OCI-LY3 (cell line): ENCODE measurements at regions not wholly inside any gene's neighbourhood (a gene's known extent, or its start where the extent isn't known, plus 50 kb on each side); places are given as distances from the start of the nearest gene placed in this dataset.

Experiments
- H2AFZ ChIP-seq: fragments of 200-600, 300-600 bp; shearing (Covaris generic); 2 replicates; pipeline ENCODE4 v1.6.0; 2014; ENCODE audit warnings: antibody characterized with exemption, low read depth, low read length
- H3K27ac ChIP-seq: fragments of 200-600, 300-600 bp; sonication (generic); 2 replicates; pipeline ENCODE4 v1.5.1; 2014; ENCODE audit warnings: mild to moderate bottlenecking, low read length, moderate library complexity, mixed read lengths
- H3K27me3 ChIP-seq: fragments of 200-600, 300-600 bp; sonication (generic); 2 replicates; pipeline ENCODE4 v1.6.1; 2014; ENCODE audit warnings: low read depth, low read length, mixed read lengths
- H3K36me3 ChIP-seq: fragments of 200-600, 300-600 bp; sonication (generic); replicated peaks from 2 replicates; pipeline ENCODE3; 2014; ENCODE audit warnings: low read depth, low read length, mixed read lengths
- H3K4me1 ChIP-seq: fragments of 300-600, 200-600 bp; sonication (generic); 2 replicates; pipeline ENCODE4 v1.6.1; 2014; ENCODE audit warnings: low read length, mixed read lengths
- H3K4me2 ChIP-seq: fragments of 200-600, 300-600 bp; sonication (generic); 2 replicates; pipeline ENCODE4 v1.6.1; 2014; ENCODE audit warnings: low read length, mixed read lengths
- H3K4me3 ChIP-seq: fragments of 300-600, 200-600 bp; sonication (generic); 2 replicates; pipeline ENCODE4 v1.5.1; 2014; ENCODE audit warnings: antibody characterized with exemption, mild to moderate bottlenecking, low read length, moderate library complexity
- H3K79me2 ChIP-seq: fragments of 300-600, 200-600 bp; shearing (Covaris generic); 2 replicates; pipeline ENCODE4 v1.6.1; 2014; ENCODE audit warnings: mild to moderate bottlenecking, low read length, mixed read lengths
- H3K9ac ChIP-seq: fragments of 300-600, 200-600 bp; shearing (Covaris generic); 2 replicates; pipeline ENCODE4 v1.6.0; 2014; ENCODE audit warnings: mild to moderate bottlenecking, low read length, moderate library complexity
- H3K9me3 ChIP-seq: fragments of 200-600, 300-600 bp; shearing (Covaris generic); 2 replicates; pipeline ENCODE4 v1.6.1; 2014; ENCODE audit warnings: low read length, mixed read lengths; ENCODE audit not compliant: insufficient read depth
- H4K20me1 ChIP-seq: fragments of 200-600, 300-600 bp; sonication (generic); 2 replicates; pipeline ENCODE4 v1.6.1; 2016; ENCODE audit warnings: low read length, mixed read lengths; ENCODE audit not compliant: insufficient read depth
- EZH2phosphoT487 ChIP-seq: fragments of 200-600 bp; shearing (Covaris generic); IDR thresholded peaks from 2 replicates; pipeline ENCODE4 v1.6.1; 2018; ENCODE audit warnings: antibody characterized with exemption, mixed run types, low read depth
- TF ChIP-seq, protein P1 (sequence below): fragments of 200-600, 300-600 bp; sonication (generic); IDR thresholded peaks from 2 replicates; pipeline ENCODE4 v1.5.1; 2014; ENCODE audit warnings: antibody characterized with exemption, low read length, low read depth

DNA sequence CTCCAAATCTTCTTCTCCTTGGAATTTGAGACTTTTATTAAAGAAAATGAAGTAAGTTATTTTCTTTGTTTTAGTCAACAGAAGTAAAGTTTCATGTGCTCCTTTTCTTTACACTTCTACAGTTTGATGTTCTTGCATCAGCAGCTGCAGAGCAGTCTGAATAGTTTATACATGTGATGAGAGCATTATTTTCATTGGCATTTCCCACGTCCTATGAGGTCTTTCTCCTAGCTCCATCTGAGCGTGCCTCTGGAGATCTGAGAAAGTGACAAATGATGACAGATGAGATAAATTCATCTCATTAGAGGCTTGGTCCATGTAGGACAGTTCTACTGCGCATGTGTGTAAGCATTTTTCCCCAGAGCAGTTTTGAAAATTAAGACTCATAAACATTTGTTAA, 1290.0 kb downstream of the UQCRFS1 start:
- Histone ChIP-seq H3K79me2 (no peaks in the 10 kb centered on the region), H3K4me2 (no peak overlapping the region), H3K27ac (no peak overlapping the region), H3K36me3 (no peaks in the 10 kb centered on the region), H3K4me3 (no peak overlapping the region), H2AFZ (no peak overlapping the region), H3K9me3 (no peaks in the 10 kb centered on the region), H4K20me1 (no peaks in the 10 kb centered on the region), H3K4me1 (no peaks in the 10 kb centered on the region), H3K27me3 (0 out of 2 replicates have a peak, but pooled peaks cover under 1% of the 10 kb centered on the region), H3K9ac (no peak overlapping the region)
- TF ChIP-seq EZH2phosphoT487: no peak
- TF ChIP-seq, protein P1, sequence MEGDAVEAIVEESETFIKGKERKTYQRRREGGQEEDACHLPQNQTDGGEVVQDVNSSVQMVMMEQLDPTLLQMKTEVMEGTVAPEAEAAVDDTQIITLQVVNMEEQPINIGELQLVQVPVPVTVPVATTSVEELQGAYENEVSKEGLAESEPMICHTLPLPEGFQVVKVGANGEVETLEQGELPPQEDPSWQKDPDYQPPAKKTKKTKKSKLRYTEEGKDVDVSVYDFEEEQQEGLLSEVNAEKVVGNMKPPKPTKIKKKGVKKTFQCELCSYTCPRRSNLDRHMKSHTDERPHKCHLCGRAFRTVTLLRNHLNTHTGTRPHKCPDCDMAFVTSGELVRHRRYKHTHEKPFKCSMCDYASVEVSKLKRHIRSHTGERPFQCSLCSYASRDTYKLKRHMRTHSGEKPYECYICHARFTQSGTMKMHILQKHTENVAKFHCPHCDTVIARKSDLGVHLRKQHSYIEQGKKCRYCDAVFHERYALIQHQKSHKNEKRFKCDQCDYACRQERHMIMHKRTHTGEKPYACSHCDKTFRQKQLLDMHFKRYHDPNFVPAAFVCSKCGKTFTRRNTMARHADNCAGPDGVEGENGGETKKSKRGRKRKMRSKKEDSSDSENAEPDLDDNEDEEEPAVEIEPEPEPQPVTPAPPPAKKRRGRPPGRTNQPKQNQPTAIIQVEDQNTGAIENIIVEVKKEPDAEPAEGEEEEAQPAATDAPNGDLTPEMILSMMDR: no peak

DNA sequence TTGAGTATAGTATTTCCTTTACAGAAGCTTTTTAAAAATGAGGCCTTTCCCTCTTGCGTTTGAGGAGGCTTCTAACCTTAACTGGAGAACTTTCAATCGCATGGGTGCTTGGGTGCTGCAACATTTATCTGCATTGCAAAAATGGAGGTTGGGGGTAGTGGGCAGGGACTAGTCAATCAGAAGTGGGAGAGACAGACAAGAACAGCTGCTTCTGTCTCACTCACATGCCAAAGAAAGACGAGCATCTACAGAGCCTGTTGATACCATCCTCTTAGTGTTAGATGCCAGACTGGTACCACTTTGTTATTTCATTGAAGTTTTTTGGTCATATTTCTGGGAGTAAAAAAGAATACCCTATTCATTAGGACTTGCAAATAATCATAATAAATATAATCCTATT, 1292.2 kb downstream of the UQCRFS1 start:
- Histone ChIP-seq H3K4me3 (no peak overlapping the region), H3K4me1 (no peaks in the 10 kb centered on the region), H3K27ac (no peak overlapping the region), H3K9ac (no peak overlapping the region), H2AFZ (no peak overlapping the region), H3K36me3 (no peaks in the 10 kb centered on the region), H3K4me2 (no peak overlapping the region), H3K27me3 (no peaks in the 10 kb centered on the region), H3K79me2 (no peaks in the 10 kb centered on the region), H4K20me1 (no peaks in the 10 kb centered on the region), H3K9me3 (no peaks in the 10 kb centered on the region)
- TF ChIP-seq, protein P1: no peak
- no peak for TF ChIP-seq EZH2phosphoT487

DNA sequence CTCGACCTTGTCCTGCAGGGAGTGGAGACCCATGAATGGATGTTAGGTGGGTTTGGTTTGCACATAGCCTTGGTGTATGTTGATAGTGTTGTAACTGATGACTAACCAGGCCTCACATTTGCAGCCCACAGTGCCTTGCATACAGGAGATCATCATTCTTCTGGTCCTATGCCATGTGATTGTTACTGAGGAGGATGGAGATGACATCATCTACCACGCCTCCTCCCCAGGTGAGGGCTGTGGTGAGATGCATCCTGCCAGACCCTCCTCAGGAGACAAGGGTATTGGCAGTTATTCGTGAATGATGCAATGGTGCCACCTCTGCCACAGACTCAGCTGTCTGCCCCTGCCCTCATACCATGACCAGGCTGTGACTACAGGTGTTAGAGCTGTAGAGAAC, 1294.1 kb downstream of the UQCRFS1 start:
- no peak for TF ChIP-seq EZH2phosphoT487
- TF ChIP-seq, protein P1: no peak
- H3K79me2 ChIP-seq: no peaks in the 10 kb centered on the region
- no peaks in the 10 kb centered on the region for H3K27me3 ChIP-seq
- H3K4me2 ChIP-seq: no peak overlapping the region
- H2AFZ ChIP-seq: no peak overlapping the region
- H4K20me1 ChIP-seq: no peaks in the 10 kb centered on the region
- H3K27ac ChIP-seq: no peak overlapping the region
- H3K36me3 ChIP-seq: no peaks in the 10 kb centered on the region
- H3K4me3 ChIP-seq: no peak overlapping the region
- no peak overlapping the region for H3K9ac ChIP-seq
- H3K4me1 ChIP-seq: no peaks in the 10 kb centered on the region
- no peaks in the 10 kb centered on the region for H3K9me3 ChIP-seq

DNA sequence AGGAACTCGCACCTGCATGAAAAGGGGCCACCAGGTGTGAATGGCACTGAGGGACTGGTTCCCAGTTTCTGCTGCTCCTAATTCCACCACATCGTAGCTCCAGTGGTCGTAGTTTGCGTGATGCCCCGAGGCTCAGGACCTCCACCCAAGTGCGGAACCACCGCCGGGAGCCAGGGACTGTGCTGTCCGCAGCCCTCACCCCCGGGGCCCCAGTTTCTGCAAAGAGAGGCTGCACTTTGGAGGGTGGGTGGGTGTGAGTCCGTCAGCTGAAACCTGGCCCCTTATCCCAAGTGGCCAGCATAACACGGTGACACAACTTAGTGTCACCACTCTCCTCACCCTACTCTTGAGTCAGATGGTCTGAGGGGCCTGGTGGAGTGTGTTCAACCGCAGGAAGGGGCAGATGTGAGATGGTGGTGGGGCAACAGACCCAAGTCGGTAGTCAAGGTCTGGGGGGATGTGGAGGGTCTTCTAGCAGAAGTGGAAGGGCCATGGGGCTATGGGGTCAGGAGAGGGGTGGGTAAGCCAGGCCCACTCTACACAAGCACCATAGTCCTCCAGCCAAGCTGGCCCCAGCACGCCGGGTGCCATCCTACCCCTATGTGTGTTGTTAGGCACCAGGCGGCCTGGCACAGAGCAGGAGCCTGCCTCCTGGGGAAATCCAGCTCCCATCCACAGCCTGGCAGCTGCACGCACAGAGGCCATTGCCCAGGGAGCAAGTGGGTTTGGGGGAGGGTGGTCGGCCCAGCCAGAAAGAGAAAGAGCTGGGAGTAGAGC, 1301.6 kb downstream of the UQCRFS1 start:
- Histone ChIP-seq H3K36me3 (no peaks in the 10 kb centered on the region), H3K4me2 (no peak overlapping the region), H3K9me3 (no peaks in the 10 kb centered on the region), H3K9ac (no peak overlapping the region), H3K4me3 (no peak overlapping the region), H3K4me1 (no peaks in the 10 kb centered on the region), H3K27me3 (no peaks in the 10 kb centered on the region), H4K20me1 (no peaks in the 10 kb centered on the region), H3K79me2 (no peaks in the 10 kb centered on the region), H2AFZ (no peak overlapping the region), H3K27ac (no peak overlapping the region)
- TF ChIP-seq, protein P1: no peak
- TF ChIP-seq EZH2phosphoT487: no peak
